CD4-positive, alpha-beta T cell (primary cell): ENCODE measurements at regions not wholly inside any gene's neighbourhood (a gene's known extent, or its start where the extent isn't known, plus 50 kb on each side); places are given as distances from the start of the nearest gene placed in this dataset.

ENCODE experiments used
- ATAC-seq: fragments of 200-7000 bp; cut with Tn5 transposase; one replicate; pipeline ENCODE4 v1.10.0; 2022; ENCODE audit warnings: mild to moderate bottlenecking; ENCODE audit not compliant: poor library complexity
- CTCF ChIA-PET: fragments of 350-600 bp; sonication (Branson Sonifier 250); formaldehyde crosslinking; loops from one replicate; lab custom pipeline; 2021; ENCODE audit warnings: antibody characterized with exemption, inconsistent platforms; lab: Charles Lee
- POLR2A ChIA-PET: fragments of 350-600 bp; sonication (Branson Sonifier 250); formaldehyde crosslinking; loops from one replicate; lab custom pipeline; 2021; ENCODE audit warnings: antibody characterized with exemption, inconsistent platforms; lab: Charles Lee
- DNase-seq, 14 experiments: peaks; one replicate each; pipeline ENCODE4 v3.0.0-alpha.2; 2013 to 2020; ENCODE audit warnings: mixed read lengths in 2 of 14
- H3K27ac ChIP-seq, 2 donors: one replicate each; pipeline versions ENCODE4 v1.5.1 to v1.7.0; 2013; ENCODE audit warnings: low read length in 2 of 2, low read depth in 1 of 2, mild to moderate bottlenecking in 1 of 2
- H3K27me3 ChIP-seq, 2 experiments: 1 replicate in 1 of 2; 2 replicates in 1 of 2; pipeline versions ENCODE4 v1.6.1 to v1.7.0; 2013; ENCODE audit warnings: low read length in 2 of 2, control low read depth in 1 of 2, mild to moderate bottlenecking in 1 of 2, moderate library complexity in 1 of 2; ENCODE audit not compliant: insufficient read depth in 2 of 2, control insufficient read depth in 1 of 2
- H3K36me3 ChIP-seq: one replicate; pipeline ENCODE4 v1.6.1; 2013; ENCODE audit warnings: low read length, control low read depth; ENCODE audit not compliant: insufficient read depth
- H3K4me1 ChIP-seq: one replicate; pipeline ENCODE4 v1.6.1; 2013; ENCODE audit warnings: low read length, control low read depth; ENCODE audit not compliant: insufficient read depth
- H3K4me3 ChIP-seq: one replicate; pipeline ENCODE4 v1.5.1; 2013; ENCODE audit warnings: mild to moderate bottlenecking, low read length, moderate library complexity
- H3K9me3 ChIP-seq, 2 experiments: 1 replicate in 1 of 2; 2 replicates in 1 of 2; pipeline versions ENCODE4 v1.6.1 to v1.7.0; 2013; ENCODE audit warnings: low read length in 2 of 2, mild to moderate bottlenecking in 2 of 2, control low read depth in 1 of 2, moderate library complexity in 1 of 2; ENCODE audit not compliant: control insufficient read depth in 1 of 2, insufficient read depth in 1 of 2
- H3K27ac Mint-ChIP-seq: one replicate; pipeline ENCODE4 v1.8.0; 2020; ENCODE audit warnings: mixed read lengths
- H3K27me3 Mint-ChIP-seq: one replicate; pipeline ENCODE4 v1.8.0; 2021; ENCODE audit warnings: mixed read lengths
- H3K36me3 Mint-ChIP-seq: one replicate; pipeline ENCODE4 v1.8.0; 2021; ENCODE audit warnings: low read depth, mixed read lengths
- H3K4me1 Mint-ChIP-seq: one replicate; pipeline ENCODE4 v1.8.0; 2021; ENCODE audit warnings: low read depth, mixed read lengths
- H3K4me3 Mint-ChIP-seq: one replicate; pipeline ENCODE4 v1.8.0; 2020; ENCODE audit warnings: mild to moderate bottlenecking, mixed read lengths
- H3K9me3 Mint-ChIP-seq: one replicate; pipeline ENCODE4 v1.8.0; 2020; ENCODE audit warnings: mixed read lengths
- intact Hi-C, 2 experiments: fragments of 100-400 bp; cut with DNase I in 1 of 2; cut with micrococcal nuclease in 1 of 2; formaldehyde crosslinking; loops; one replicate each; pipeline versions ENCODE4 v1.15.1 to v1.9.0; 2023 to 2025; cut with DNase I, micrococcal nuclease
- TF ChIP-seq, protein P1 (sequence below): fragments of 200-600 bp; IDR thresholded peaks from one replicate; pipeline ENCODE4 v1.8.0; 2022; ENCODE audit warnings: antibody characterized with exemption, mild to moderate bottlenecking

- no peak overlapping the region for H3K27ac Mint-ChIP-seq
- no peak for ATAC-seq
- CTCF ChIA-PET: no interaction called here
Measured at GRCh38 chr2:62319070-62319469, 123.2 kb downstream of the B3GNT2 start.

GRCh38 chr2:62315476-62315875 is 119.6 kb downstream of the B3GNT2 start:
- Histone ChIP-seq H3K36me3 (no peaks in the 10 kb centered on the region), H3K27ac (no peak overlapping the region), H3K27me3 (no peaks in the 10 kb centered on the region), H3K4me3 (no peak overlapping the region), H3K9me3 (no peaks in the 10 kb centered on the region), H3K4me1 (peaks cover 12% of the 10 kb centered on the region)
- CTCF ChIA-PET: interaction anchor here (0.7 kb wide), 1 partner anchor 585 kb away, joined by 3 read pairs; no protein-coding TSS in a partner anchor
- POLR2A ChIA-PET: no interaction called here
- Mint-ChIP-seq H3K4me3 (no peak overlapping the region), H3K36me3 (no peaks in the 10 kb centered on the region), H3K27me3 (no peaks in the 10 kb centered on the region), H3K9me3 (no peaks in the 10 kb centered on the region), H3K27ac (no peak overlapping the region), H3K4me1 (peaks cover 26% of the 10 kb centered on the region)
- intact Hi-C loops: no loop called here
- TF ChIP-seq, protein P1, sequence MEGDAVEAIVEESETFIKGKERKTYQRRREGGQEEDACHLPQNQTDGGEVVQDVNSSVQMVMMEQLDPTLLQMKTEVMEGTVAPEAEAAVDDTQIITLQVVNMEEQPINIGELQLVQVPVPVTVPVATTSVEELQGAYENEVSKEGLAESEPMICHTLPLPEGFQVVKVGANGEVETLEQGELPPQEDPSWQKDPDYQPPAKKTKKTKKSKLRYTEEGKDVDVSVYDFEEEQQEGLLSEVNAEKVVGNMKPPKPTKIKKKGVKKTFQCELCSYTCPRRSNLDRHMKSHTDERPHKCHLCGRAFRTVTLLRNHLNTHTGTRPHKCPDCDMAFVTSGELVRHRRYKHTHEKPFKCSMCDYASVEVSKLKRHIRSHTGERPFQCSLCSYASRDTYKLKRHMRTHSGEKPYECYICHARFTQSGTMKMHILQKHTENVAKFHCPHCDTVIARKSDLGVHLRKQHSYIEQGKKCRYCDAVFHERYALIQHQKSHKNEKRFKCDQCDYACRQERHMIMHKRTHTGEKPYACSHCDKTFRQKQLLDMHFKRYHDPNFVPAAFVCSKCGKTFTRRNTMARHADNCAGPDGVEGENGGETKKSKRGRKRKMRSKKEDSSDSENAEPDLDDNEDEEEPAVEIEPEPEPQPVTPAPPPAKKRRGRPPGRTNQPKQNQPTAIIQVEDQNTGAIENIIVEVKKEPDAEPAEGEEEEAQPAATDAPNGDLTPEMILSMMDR: no peak
- no peak for DNase-seq
- no peak for ATAC-seq

More at GRCh38 chr2:62319070-62319469, 123.2 kb downstream of the B3GNT2 start:
- Histone ChIP-seq H3K27me3 (no peaks in the 10 kb centered on the region), H3K9me3 (no peaks in the 10 kb centered on the region), H3K27ac (no peak overlapping the region), H3K36me3 (no peaks in the 10 kb centered on the region), H3K4me3 (no peak overlapping the region), H3K4me1 (peaks cover 5% of the 10 kb centered on the region)
- POLR2A ChIA-PET: no interaction called here
- Mint-ChIP-seq H3K36me3 (no peaks in the 10 kb centered on the region), H3K27me3 (no peaks in the 10 kb centered on the region), H3K4me1 (peaks cover 7% of the 10 kb centered on the region), H3K4me3 (no peak overlapping the region), H3K9me3 (no peaks in the 10 kb centered on the region)
- intact Hi-C loops: no loop called here
- no peak for DNase-seq
- TF ChIP-seq, protein P1: no peak

DNA sequence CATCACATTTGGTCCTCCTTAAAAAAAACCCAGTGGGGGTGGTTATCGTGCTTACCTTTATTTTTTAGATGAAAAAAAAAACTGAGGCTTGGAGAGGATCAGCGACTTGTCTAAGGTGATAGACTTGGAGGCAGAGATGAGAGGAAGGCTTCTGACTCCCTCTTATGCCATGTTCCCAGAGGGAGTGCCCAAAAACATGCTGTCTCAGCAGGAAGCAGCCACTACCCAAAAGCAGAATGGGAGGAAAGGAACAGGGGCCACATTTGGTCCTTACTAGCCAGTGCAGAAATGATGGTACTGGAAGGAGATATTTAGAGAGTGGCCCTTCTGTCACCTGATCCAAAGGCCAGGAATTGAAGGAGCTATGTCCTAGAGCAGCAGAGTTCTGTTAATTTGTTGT is 118.4 kb downstream of the B3GNT2 start:
- peak overlapping the region in 1 of 2 donors; percentile 59 for H3K27ac ChIP-seq
- H3K4me3 Mint-ChIP-seq: no peak overlapping the region
- H3K9me3 Mint-ChIP-seq: no peaks in the 10 kb centered on the region
- CTCF ChIA-PET: no interaction called here
- no peaks in the 10 kb centered on the region for H3K27me3 Mint-ChIP-seq
- no peaks in the 10 kb centered on the region for H3K36me3 Mint-ChIP-seq
- H3K36me3 ChIP-seq: no peaks in the 10 kb centered on the region
- TF ChIP-seq, protein P1: no peak
- H3K27ac Mint-ChIP-seq: peak overlapping the region; percentile 53
- H3K9me3 ChIP-seq: no peaks in the 10 kb centered on the region
- H3K4me1 Mint-ChIP-seq: peaks cover 38% of the 10 kb centered on the region
- peaks cover 23% of the 10 kb centered on the region for H3K4me1 ChIP-seq
- POLR2A ChIA-PET: no interaction called here
- ATAC-seq (no peak), DNase-seq (no peak)
- peak overlapping the region; percentile 6 for H3K4me3 ChIP-seq
- no peaks in the 10 kb centered on the region for H3K27me3 ChIP-seq
- intact Hi-C loops: no loop called here
